ENCODE measurements at regions not wholly inside any gene's neighbourhood (a gene's known extent, or its start where the extent isn't known, plus 50 kb on each side); places are given as distances from the start of the nearest gene placed in this dataset.
A peak's percentile ranks its signal among the peaks of the same experiment; 100 is the strongest.

- peaks cover 0 to 5% (median 0%) of the 10 kb centered on the region in 6 donors for H3K4me1 ChIP-seq
- no peak overlapping the region for H3K4me3 ChIP-seq
- TF ChIP-seq POLR2AphosphoS5 (IDR thresholded peaks at IDR 0.05): no peak
- no peak for TF ChIP-seq POLR2A (IDR thresholded peaks at IDR 0.05)
- no peak for TF ChIP-seq CTCF (IDR thresholded peaks at IDR 0.05 in 8 of 11, conservative IDR thresholded peaks at IDR 0.05 in 3 of 11)
- H3K27ac ChIP-seq: no peak overlapping the region
- peaks cover 0 to 24% (median 0%) of the 10 kb centered on the region in 7 donors for H3K27me3 ChIP-seq (replicated peaks in 1 of 7)
- intact Hi-C loops (cut with DNase I; ENCODE audit: low total_unique reads): no loop called here
- no peak for DNase-seq
- H3K36me3 ChIP-seq: no peaks in the 10 kb centered on the region
- 80 to 92% (median 89%) methylated on average over 25 of the region's 25 CpGs for WGBS, 5 donors
- H3K9me3 ChIP-seq: peaks cover 0 to under 1% (median 0%) of the 10 kb centered on the region in 8 donors
Observed at GRCh38 chr7:156001496-156002260, 189.4 kb upstream of the SHH start.

- peak; percentile 70 for DNase-seq
Observed at GRCh38 chr7:156000601-156001396, 188.5 kb upstream of the SHH start.

GRCh38 chr7:155999631-156000489, 187.6 kb upstream of the SHH start:
- Histone ChIP-seq H3K9me3 (no peaks in the 10 kb centered on the region), H3K4me3 (no peak overlapping the region), H3K36me3 (no peaks in the 10 kb centered on the region), H3K4me1 (peaks cover 0 to 5% (median 0%) of the 10 kb centered on the region in 6 donors), H3K27ac (no peak overlapping the region), H3K27me3 (replicated peaks in 1 of 7) (peaks cover 0 to 39% (median 0%) of the 10 kb centered on the region in 7 donors)
- 90 to 97% (median 95%) methylated on average over 27 to 29 of the region's 29 CpGs for WGBS, 5 donors
- intact Hi-C loops (cut with DNase I; ENCODE audit: low total_unique reads): no loop called here
- no peak for DNase-seq
- TF ChIP-seq CTCF (IDR thresholded peaks at IDR 0.05 in 8 of 11, conservative IDR thresholded peaks at IDR 0.05 in 3 of 11): no peak
- no peak for TF ChIP-seq POLR2AphosphoS5 (IDR thresholded peaks at IDR 0.05)
- TF ChIP-seq POLR2A (IDR thresholded peaks at IDR 0.05): no peak

More at GRCh38 chr7:156000601-156001396, 188.5 kb upstream of the SHH start:
- H3K4me1 ChIP-seq: peaks cover 0 to 5% (median 0%) of the 10 kb centered on the region in 6 donors
- no peaks in the 10 kb centered on the region for H3K9me3 ChIP-seq
- intact Hi-C loops (cut with DNase I; ENCODE audit: low total_unique reads): no loop called here
- H3K27ac ChIP-seq: no peak overlapping the region
- no peak overlapping the region for H3K4me3 ChIP-seq
- peaks cover 0 to 33% (median 0%) of the 10 kb centered on the region in 7 donors for H3K27me3 ChIP-seq (replicated peaks in 1 of 7)
- no peaks in the 10 kb centered on the region for H3K36me3 ChIP-seq
- no peak for TF ChIP-seq POLR2A (IDR thresholded peaks at IDR 0.05)
- no peak for TF ChIP-seq POLR2AphosphoS5 (IDR thresholded peaks at IDR 0.05)
- no peak for TF ChIP-seq CTCF (IDR thresholded peaks at IDR 0.05 in 8 of 11, conservative IDR thresholded peaks at IDR 0.05 in 3 of 11)
- 81 to 92% (median 87%) methylated on average over 22 to 27 of the region's 27 CpGs for WGBS, 5 donors
